NB4 (cell line): ENCODE measurements at regions not wholly inside any gene's neighbourhood (a gene's known extent, or its start where the extent isn't known, plus 50 kb on each side); places are given as distances from the start of the nearest gene placed in this dataset.

ENCODE experiments used
- CTCF ChIP-seq: IDR thresholded peaks from one replicate; pipeline ENCODE4 v1.5.1; 2012; ENCODE audit warnings: low read depth, low read length
- MAX ChIP-seq: IDR thresholded peaks from 2 replicates; pipeline ENCODE4 v1.6.1; 2011; ENCODE audit warnings: low read depth, low read length
- MYC ChIP-seq: IDR thresholded peaks from 2 replicates; pipeline ENCODE4 v1.6.1; 2011; ENCODE audit warnings: low read depth, low read length
- POLR2A ChIP-seq: IDR thresholded peaks from 2 replicates; pipeline ENCODE4 v1.6.1; 2011; ENCODE audit warnings: mild to moderate bottlenecking; ENCODE audit not compliant: insufficient read length; ENCODE audit errors: extremely low read depth

GRCh38 chr5:152546493-152546892, 141.4 kb upstream of the NMUR2 start:
- TF ChIP-seq POLR2A (no peak), CTCF (no peak), MAX (no peak), MYC (no peak)
